Coronary artery (tissue), 2 donors: ENCODE measurements at regions not wholly inside any gene's neighbourhood (a gene's known extent, or its start where the extent isn't known, plus 50 kb on each side); places are given as distances from the start of the nearest gene placed in this dataset.

Experiments
- DNase-seq: peaks from one replicate; pipeline ENCODE4 v3.0.0-alpha.2; 2017; ENCODE audit warnings: low spot score
- H3K27ac ChIP-seq, 2 donors: fragments of 200-600 bp; sonication (generic); one replicate each; pipeline ENCODE4 v1.5.1; 2016 to 2019
- H3K4me3 ChIP-seq: fragments of 200-600 bp; sonication (generic); 2 replicates; pipeline ENCODE4 v1.5.1; 2016; ENCODE audit warnings: mild to moderate bottlenecking, moderate library complexity
- CTCF ChIP-seq: fragments of 200-600 bp; sonication (generic); IDR thresholded peaks from one replicate; pipeline ENCODE4 v1.5.1; 2019; ENCODE audit warnings: antibody characterized with exemption

DNA sequence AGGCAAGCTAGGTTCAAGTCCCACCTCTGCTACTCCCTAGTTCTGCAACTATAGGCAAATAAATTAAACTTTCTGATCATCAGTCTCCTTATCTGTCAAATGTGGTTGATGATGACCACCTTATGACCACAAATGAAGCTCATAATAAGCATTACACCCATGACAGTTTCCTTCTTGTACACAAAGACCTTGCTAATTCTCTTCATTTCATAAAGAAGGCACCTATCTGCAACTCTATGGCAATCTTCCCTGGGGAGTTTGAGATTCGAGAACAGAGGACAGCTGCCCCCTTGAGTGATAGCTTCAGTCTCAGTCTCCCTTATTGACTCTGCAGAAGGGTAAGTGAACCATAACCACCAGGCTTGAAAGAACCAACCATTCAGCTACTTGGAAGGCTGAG, 503.1 kb upstream of the DAB1 start:
- DNase-seq = no peak
- H3K4me3 ChIP-seq = no peak overlapping the region
- no peak overlapping the region for H3K27ac ChIP-seq
- no peak for TF ChIP-seq CTCF

- Histone ChIP-seq H3K4me3 (no peak overlapping the region), H3K27ac (no peak overlapping the region)
- no peak for TF ChIP-seq CTCF
- no peak for DNase-seq
Measured at GRCh38 chr1:57926025-57926552, 502.2 kb upstream of the DAB1 start.

- DNase-seq = no peak
- H3K27ac ChIP-seq = no peak overlapping the region
- no peak overlapping the region for H3K4me3 ChIP-seq
- no peak for TF ChIP-seq CTCF
Measured at GRCh38 chr1:57925226-57925625, 501.4 kb upstream of the DAB1 start.

- no peak for DNase-seq
- no peak overlapping the region for H3K27ac ChIP-seq
- no peak overlapping the region for H3K4me3 ChIP-seq
- no peak for TF ChIP-seq CTCF
Measured at GRCh38 chr1:57922130-57922529, 498.3 kb upstream of the DAB1 start.

DNA sequence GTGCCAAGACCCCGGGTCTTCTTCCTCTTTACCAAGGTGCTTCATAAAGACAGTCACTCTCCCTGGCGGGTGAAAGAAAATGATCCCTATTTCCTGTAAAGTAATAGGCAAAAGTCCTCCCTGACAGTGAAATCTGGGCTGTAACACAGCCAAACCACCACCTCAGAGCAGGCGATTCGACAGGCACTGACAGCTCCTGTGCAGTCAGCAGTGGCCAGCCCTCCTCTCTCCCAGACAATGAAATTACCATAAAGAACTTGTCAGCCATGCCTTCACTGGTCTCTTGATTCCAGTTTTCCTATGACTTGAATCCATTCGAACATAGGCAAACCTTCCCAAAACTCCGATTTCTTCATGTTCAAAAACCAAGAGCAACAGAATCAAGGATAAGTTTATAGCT, 492.2 kb upstream of the DAB1 start:
- Histone ChIP-seq H3K4me3 (no peak overlapping the region), H3K27ac (no peak overlapping the region)
- DNase-seq = no peak
- no peak for TF ChIP-seq CTCF

DNA sequence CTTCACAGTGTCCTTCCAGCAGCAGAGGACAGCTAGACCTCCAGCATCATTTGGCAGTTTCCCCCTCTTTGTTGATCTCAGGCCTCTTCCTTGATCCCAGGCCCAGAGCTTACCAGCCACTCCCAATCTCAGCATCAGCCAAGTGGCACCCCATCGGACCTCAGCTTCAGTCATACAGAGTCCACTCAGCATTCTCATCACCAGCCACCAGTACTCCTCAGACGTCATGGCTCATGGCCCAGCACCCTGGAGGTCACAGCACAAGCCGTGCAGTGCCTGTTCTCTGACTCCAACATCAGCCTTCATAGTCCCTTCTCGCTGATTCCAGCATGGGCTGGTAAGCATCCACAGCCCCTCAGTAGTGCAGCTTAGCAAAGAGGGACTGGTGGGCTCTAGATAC, 487.6 kb upstream of the DAB1 start:
- no peak overlapping the region for H3K4me3 ChIP-seq
- DNase-seq = no peak
- TF ChIP-seq CTCF = no peak
- no peak overlapping the region for H3K27ac ChIP-seq

DNA sequence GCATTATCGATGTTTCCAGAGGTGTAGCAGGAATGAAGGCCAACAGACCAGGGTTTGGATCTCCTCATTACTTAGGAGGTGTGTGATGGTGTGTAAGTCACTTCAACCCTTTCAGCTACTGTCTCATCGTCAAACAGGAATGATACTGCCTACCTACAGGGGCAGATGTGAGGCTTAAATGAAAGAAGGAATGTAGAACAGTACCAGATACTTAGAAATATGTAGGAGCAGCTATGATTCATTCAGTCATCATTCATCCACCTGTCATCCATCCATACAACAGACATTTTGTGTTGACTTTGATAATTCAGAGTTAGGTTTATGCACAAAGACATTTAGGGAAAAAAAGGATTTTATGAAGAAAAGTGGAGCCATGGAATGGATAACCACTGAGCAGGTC, 486.9 kb upstream of the DAB1 start:
- H3K4me3 ChIP-seq = no peak overlapping the region
- TF ChIP-seq CTCF = no peak
- H3K27ac ChIP-seq = no peak overlapping the region
- DNase-seq = no peak
